ENCODE measurements at regions not wholly inside any gene's neighbourhood (a gene's known extent, or its start where the extent isn't known, plus 50 kb on each side); places are given as distances from the start of the nearest gene placed in this dataset.
"Not testable (repeated sequence)": the region's sequence is repeated elsewhere in the genome, so short reads cannot be mapped to it uniquely, and the experiment has no call there.

DNA sequence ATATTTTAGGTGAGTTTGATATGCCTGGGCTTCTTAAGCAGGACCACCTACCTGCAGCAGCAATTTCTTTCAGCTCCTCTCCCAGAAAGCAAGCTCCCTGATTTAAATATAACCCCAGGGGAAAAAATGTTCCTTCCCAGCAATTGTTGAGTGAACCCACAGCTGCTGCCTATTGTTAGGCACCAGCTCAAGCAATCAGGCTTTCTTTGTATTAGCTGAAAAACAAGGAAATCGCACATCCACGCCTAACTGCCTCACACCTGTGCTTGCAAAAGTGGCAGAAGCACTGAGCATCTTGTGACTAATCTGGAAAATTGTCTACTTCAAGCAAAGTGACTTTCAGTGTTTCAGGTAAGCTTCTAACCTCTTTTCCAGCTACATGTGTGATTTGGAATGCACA lies 432.2 kb downstream of the SMARCA1 start:
- no peak for DNase-seq (ENCODE audit: low read depth)
- H3K4me3 ChIP-seq (ENCODE audit: low read depth, low read length) = no peak overlapping the region
- TF ChIP-seq CTCF (IDR thresholded peaks at IDR 0.05; ENCODE audit: low read depth, low read length, missing control alignments) = no peak

- no peak for DNase-seq (ENCODE audit: low read depth)
- TF ChIP-seq CTCF (IDR thresholded peaks at IDR 0.05; ENCODE audit: low read depth, low read length, missing control alignments) = no peak
- H3K4me3 ChIP-seq (ENCODE audit: low read depth, low read length) = no peak overlapping the region
Observed at GRCh38 chrX:129086802-129087201, 436.5 kb downstream of the SMARCA1 start.

DNA sequence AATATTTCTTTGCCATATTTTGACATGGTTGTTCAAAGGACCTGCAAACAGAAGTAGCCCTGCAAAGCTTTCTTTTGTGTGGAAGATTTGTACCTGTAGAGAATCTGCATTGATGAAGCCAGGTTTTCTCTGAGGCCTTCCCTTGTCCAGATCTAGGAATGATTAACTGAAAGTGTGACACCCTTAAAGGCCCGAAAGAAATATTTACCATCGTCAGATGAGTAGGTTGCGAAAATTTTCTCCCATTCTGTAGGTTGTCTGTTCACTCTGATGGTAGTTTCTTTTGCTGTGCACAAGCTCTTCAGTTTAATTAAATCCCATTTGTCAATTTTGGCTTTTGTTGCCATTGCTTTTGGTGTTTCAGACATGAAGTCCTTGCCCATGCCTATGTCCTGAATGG lies 439.0 kb downstream of the SMARCA1 start:
- not testable (repeated sequence) for DNase-seq (ENCODE audit: low read depth); H3K4me3 ChIP-seq (ENCODE audit: low read depth, low read length)

DNA sequence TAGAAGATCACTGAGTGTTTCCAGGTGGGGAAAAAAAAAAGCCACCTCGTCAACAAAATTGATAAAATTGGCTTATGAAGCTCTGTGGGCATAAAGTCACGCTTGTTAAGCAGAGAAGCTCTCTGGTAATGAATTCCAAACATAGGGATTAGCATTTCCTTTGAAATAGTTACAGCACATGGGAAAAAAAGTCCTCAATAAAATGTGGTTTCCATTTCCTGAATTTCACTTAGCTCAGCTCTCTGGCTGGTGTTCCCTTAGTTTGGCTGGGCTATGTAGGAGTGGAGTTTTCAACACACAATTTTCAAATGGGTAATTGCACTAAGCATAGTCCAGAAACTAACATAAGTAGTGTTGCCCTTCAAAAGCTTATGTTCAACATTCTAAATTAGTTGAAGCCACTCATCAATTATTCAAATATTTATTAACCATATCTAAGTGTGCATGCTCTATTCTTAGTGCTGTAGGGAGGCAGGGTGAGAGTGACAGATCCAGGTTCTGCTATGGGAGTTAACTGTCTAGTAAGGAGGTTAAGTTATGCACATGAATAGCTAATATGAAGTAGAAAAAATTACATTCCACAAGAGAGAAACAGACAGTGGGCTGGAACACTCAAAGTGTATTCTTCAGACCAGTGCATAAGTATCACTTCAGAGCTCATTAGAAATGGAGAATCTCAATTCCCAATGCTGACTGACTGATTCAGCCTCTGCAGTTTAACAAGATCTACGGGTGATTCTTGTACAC lies 445.7 kb downstream of the SMARCA1 start:
- TF ChIP-seq CTCF (IDR thresholded peaks at IDR 0.05; ENCODE audit: low read depth, low read length, missing control alignments) = no peak

DNA sequence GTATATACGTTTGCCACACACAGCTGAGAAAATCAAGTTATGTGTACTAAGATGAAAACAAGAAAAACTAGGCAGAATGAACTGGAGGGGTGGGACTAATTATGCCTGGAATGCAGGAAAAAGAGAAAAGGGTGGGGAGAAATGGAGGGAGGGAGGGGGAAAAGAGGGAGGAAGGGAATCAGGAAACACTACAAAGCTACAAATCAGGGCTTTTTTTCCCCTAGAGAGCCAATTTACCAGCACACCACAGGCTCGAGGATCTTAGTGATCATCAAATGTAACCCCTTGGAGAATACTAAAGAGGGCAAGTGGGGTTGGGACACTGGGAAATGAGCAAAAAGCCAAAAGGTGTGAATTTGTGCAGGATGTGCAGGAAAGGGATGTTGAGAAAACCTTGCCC lies 451.9 kb downstream of the SMARCA1 start:
- no peak for TF ChIP-seq CTCF (IDR thresholded peaks at IDR 0.05; ENCODE audit: low read depth, low read length, missing control alignments)
- DNase-seq (ENCODE audit: low read depth) = no peak
- H3K4me3 ChIP-seq (ENCODE audit: low read depth, low read length) = no peak overlapping the region

More for the DNA sequence above, 445.7 kb downstream of the SMARCA1 start:
- DNase-seq (ENCODE audit: low read depth) = no peak
- H3K4me3 ChIP-seq (ENCODE audit: low read depth, low read length) = no peak overlapping the region

DNA sequence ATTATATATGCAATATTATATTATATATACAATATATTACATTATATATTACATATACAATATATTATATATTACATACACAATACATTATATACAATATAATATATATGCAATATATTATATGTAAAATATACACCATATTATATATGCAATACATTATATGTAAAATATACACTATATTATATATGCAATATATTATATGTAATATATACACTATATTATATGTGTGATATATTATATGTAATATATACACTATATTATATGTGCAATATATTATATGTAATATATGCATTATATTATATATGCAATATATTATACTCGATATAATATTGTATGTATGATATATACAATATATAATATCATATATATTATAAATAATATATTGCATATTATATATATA lies 457.4 kb downstream of the SMARCA1 start:
- no peak for TF ChIP-seq CTCF (IDR thresholded peaks at IDR 0.05; ENCODE audit: low read depth, low read length, missing control alignments)
- no peak for DNase-seq (ENCODE audit: low read depth)

GRCh38 chrX:129058405-129058804 lies 464.9 kb downstream of the SMARCA1 start:
- no peak for TF ChIP-seq CTCF (IDR thresholded peaks at IDR 0.05; ENCODE audit: low read depth, low read length, missing control alignments)
- no peak overlapping the region for H3K4me3 ChIP-seq (ENCODE audit: low read depth, low read length)
- DNase-seq (ENCODE audit: low read depth) = no peak

More for the DNA sequence above, 457.4 kb downstream of the SMARCA1 start:
- H3K4me3 ChIP-seq (ENCODE audit: low read depth, low read length) = no peak overlapping the region

Data from GM12864 (cell line).